ENCODE measurements at regions not wholly inside any gene's neighbourhood (a gene's known extent, or its start where the extent isn't known, plus 50 kb on each side); places are given as distances from the start of the nearest gene placed in this dataset.

GRCh38 chr3:104150724-104151123 lies 1216.0 kb upstream of the ALCAM start:
- TF ChIP-seq CTCF (IDR thresholded peaks at IDR 0.05): no peak
- Histone ChIP-seq H3K4me3 (no peak overlapping the region), H3K36me3 (ENCODE audit: low read depth) (no peaks in the 10 kb centered on the region), H3K4me1 (ENCODE audit: low read depth) (no peaks in the 10 kb centered on the region), H3K9me3 (no peaks in the 10 kb centered on the region)
- ATAC-seq (no peak), DNase-seq (no peak)
- intact Hi-C loops (cut with DNase I, micrococcal nuclease): no loop called here

GRCh38 chr3:104154896-104155295 lies 1211.8 kb upstream of the ALCAM start:
- intact Hi-C loops (cut with DNase I, micrococcal nuclease): no loop called here
- no peaks in the 10 kb centered on the region for H3K4me1 ChIP-seq (ENCODE audit: low read depth)
- DNase-seq: no peak
- TF ChIP-seq CTCF (IDR thresholded peaks at IDR 0.05): no peak
- no peaks in the 10 kb centered on the region for H3K36me3 ChIP-seq (ENCODE audit: low read depth)
- no peak overlapping the region for H3K4me3 ChIP-seq
- no peaks in the 10 kb centered on the region for H3K9me3 ChIP-seq
- no peak for ATAC-seq

- TF ChIP-seq CTCF (IDR thresholded peaks at IDR 0.05): no peak
These were observed 1200.8 kb upstream of the ALCAM start for GRCh38 chr3:104165866-104166265.

GRCh38 chr3:104168386-104168785 lies 1198.3 kb upstream of the ALCAM start:
- no peak overlapping the region for H3K4me3 ChIP-seq
- ATAC-seq (no peak), DNase-seq (no peak)
- no peak for TF ChIP-seq CTCF (IDR thresholded peaks at IDR 0.05)
- intact Hi-C loops (cut with DNase I, micrococcal nuclease): no loop called here
- peaks cover 24% of the 10 kb centered on the region for H3K9me3 ChIP-seq
- H3K36me3 ChIP-seq (ENCODE audit: low read depth): no peaks in the 10 kb centered on the region
- no peaks in the 10 kb centered on the region for H3K4me1 ChIP-seq (ENCODE audit: low read depth)

More at GRCh38 chr3:104165866-104166265, 1200.8 kb upstream of the ALCAM start:
- no peak for ATAC-seq
- H3K9me3 ChIP-seq: peaks cover 24% of the 10 kb centered on the region
- H3K36me3 ChIP-seq (ENCODE audit: low read depth): no peaks in the 10 kb centered on the region
- H3K4me3 ChIP-seq: no peak overlapping the region
- no peaks in the 10 kb centered on the region for H3K4me1 ChIP-seq (ENCODE audit: low read depth)
- intact Hi-C loops (cut with DNase I, micrococcal nuclease): no loop called here
- no peak for DNase-seq

GRCh38 chr3:104175696-104176095 lies 1191.0 kb upstream of the ALCAM start:
- DNase-seq (no peak), ATAC-seq (no peak)
- Histone ChIP-seq H3K4me1 (ENCODE audit: low read depth) (no peaks in the 10 kb centered on the region), H3K36me3 (ENCODE audit: low read depth) (no peaks in the 10 kb centered on the region), H3K4me3 (no peak overlapping the region), H3K9me3 (peaks cover 1% of the 10 kb centered on the region)
- intact Hi-C loops (cut with DNase I, micrococcal nuclease): no loop called here
- no peak for TF ChIP-seq CTCF (IDR thresholded peaks at IDR 0.05)

GRCh38 chr3:104176706-104177105 lies 1190.0 kb upstream of the ALCAM start:
- Histone ChIP-seq H3K9me3 (peaks cover 1% of the 10 kb centered on the region), H3K36me3 (ENCODE audit: low read depth) (no peaks in the 10 kb centered on the region), H3K4me1 (ENCODE audit: low read depth) (no peaks in the 10 kb centered on the region), H3K4me3 (no peak overlapping the region)
- DNase-seq (no peak), ATAC-seq (no peak)
- intact Hi-C loops (cut with DNase I, micrococcal nuclease): no loop called here
- TF ChIP-seq CTCF (IDR thresholded peaks at IDR 0.05): no peak
